H1 (cell line): ENCODE measurements at regions not wholly inside any gene's neighbourhood (a gene's known extent, or its start where the extent isn't known, plus 50 kb on each side); places are given as distances from the start of the nearest gene placed in this dataset.

Experiments used
- CTCF ChIA-PET: fragments of 300-600 bp; sonication (Branson Sonifier 250); formaldehyde crosslinking; loops from one replicate; lab custom pipeline; 2021; ENCODE audit not compliant: partially characterized antibody; lab: Charles Lee
- POLR2A ChIA-PET: fragments of 300-600 bp; sonication (Branson Sonifier 250); formaldehyde crosslinking; loops from one replicate; lab custom pipeline; 2021; ENCODE audit warnings: inconsistent platforms; ENCODE audit not compliant: partially characterized antibody; lab: Charles Lee
- DNase-seq, 2 experiments: peaks; one replicate each; pipeline versions ENCODE4 v3.0.0 to v3.0.0-alpha.2; 2010 to 2022; ENCODE audit warnings: low spot score in 2 of 2, low read depth in 1 of 2, mixed read lengths in 1 of 2
- FAIRE-seq: peaks from 2 replicates; lab custom pipeline; 2011; peaks lifted over from hg19 to GRCh38; lab: Jason Lieb, UNC
- H2AFZ ChIP-seq: 2 replicates; pipeline ENCODE4 v1.8.1; 2012; ENCODE audit warnings: low read length, inconsistent platforms
- H2AK5ac ChIP-seq: 2 replicates; pipeline ENCODE4 v1.6.1; 2013; ENCODE audit warnings: low read depth, low read length
- H2BK120ac ChIP-seq: replicated peaks from 2 replicates; pipeline ENCODE3; 2013; ENCODE audit warnings: low read depth, low read length, inconsistent platforms
- H2BK12ac ChIP-seq: 2 replicates; pipeline ENCODE4 v1.6.1; 2013; ENCODE audit warnings: low read depth, low read length
- H2BK15ac ChIP-seq: 2 replicates; pipeline ENCODE4 v1.6.1; 2013; ENCODE audit warnings: low read length
- H2BK20ac ChIP-seq: 2 replicates; pipeline ENCODE4 v1.6.1; 2013; ENCODE audit warnings: low read length
- H2BK5ac ChIP-seq: 2 replicates; pipeline ENCODE4 v1.6.1; 2013; ENCODE audit warnings: low read depth, low read length
- H3K14ac ChIP-seq: 2 replicates; pipeline ENCODE4 v1.6.1; 2013; ENCODE audit warnings: inconsistent platforms; ENCODE audit not compliant: insufficient read length
- H3K18ac ChIP-seq: 2 replicates; pipeline ENCODE4 v1.6.1; 2013; ENCODE audit warnings: low read length; ENCODE audit errors: extremely low read depth
- H3K23ac ChIP-seq: 2 replicates; pipeline ENCODE4 v1.6.1; 2013; ENCODE audit warnings: inconsistent platforms; ENCODE audit not compliant: insufficient read length
- H3K23me2 ChIP-seq: 2 replicates; pipeline ENCODE4 v1.6.1; 2013; ENCODE audit warnings: low read depth, low read length
- H3K27ac ChIP-seq: 2 replicates; pipeline ENCODE4 v1.6.1; 2011; ENCODE audit warnings: low read depth, low read length, inconsistent platforms
- H3K27me3 ChIP-seq, 4 experiments: replicated peaks in 1 of 4; 1 replicate in 1 of 4; 2 replicates in 3 of 4; pipeline versions ENCODE4 v1.6.1 to v1.8.1; 2011 to 2013; ENCODE audit warnings: low read length in 3 of 4, mild to moderate bottlenecking in 3 of 4, inconsistent platforms in 2 of 4, mixed read lengths in 2 of 4, moderate library complexity in 1 of 4; ENCODE audit not compliant: control insufficient read depth in 3 of 4, insufficient read depth in 3 of 4; ENCODE audit errors: extremely low read depth in 1 of 4
- H3K36me3 ChIP-seq, 4 experiments: 2 replicates each; pipeline versions ENCODE4 v1.6.1 to v1.8.1; 2011 to 2013; ENCODE audit warnings: mild to moderate bottlenecking in 4 of 4, low read length in 3 of 4, moderate library complexity in 2 of 4, control low read depth in 1 of 4, inconsistent platforms in 1 of 4; ENCODE audit not compliant: insufficient read depth in 4 of 4, control insufficient read depth in 2 of 4
- H3K4ac ChIP-seq: replicated peaks from 2 replicates; pipeline ENCODE3; 2013; ENCODE audit warnings: low read length, low read depth, mixed read lengths, inconsistent platforms; ENCODE audit not compliant: insufficient read length
- H3K4me1 ChIP-seq, 4 experiments: replicated peaks in 1 of 4; 1 replicate in 1 of 4; 2 replicates in 3 of 4; pipeline versions ENCODE4 v1.6.1 to v1.8.1; 2011 to 2013; ENCODE audit warnings: low read length in 3 of 4, inconsistent platforms in 2 of 4, mixed read lengths in 1 of 4; ENCODE audit not compliant: insufficient read depth in 4 of 4, control insufficient read depth in 3 of 4
- H3K4me2 ChIP-seq, 2 experiments: 2 replicates each; pipeline versions ENCODE4 v1.6.1 to v1.8.1; 2011 to 2013; ENCODE audit warnings: low read depth in 2 of 2, low read length in 2 of 2, control low read depth in 1 of 2, inconsistent platforms in 1 of 2, mild to moderate bottlenecking in 1 of 2; ENCODE audit not compliant: insufficient read depth in 1 of 2
- H3K4me3 ChIP-seq, 4 experiments: fragments of 200-600, 300-600 bp in 1 of 4; sonication (generic), shearing (Covaris generic), sonication (Bioruptor Twin) in 1 of 4; 2 replicates each; pipeline versions ENCODE4 v1.5.1 to v1.8.1; 2011 to 2016; ENCODE audit warnings: low read length in 4 of 4, low read depth in 3 of 4, control low read depth in 2 of 4, inconsistent platforms in 2 of 4, mild to moderate bottlenecking in 2 of 4, mixed read lengths in 1 of 4, moderate library complexity in 1 of 4; ENCODE audit not compliant: insufficient read depth in 2 of 4; ENCODE audit errors: extremely low read depth in 1 of 4
- H3K56ac ChIP-seq: replicated peaks from 2 replicates; pipeline ENCODE3; 2013; ENCODE audit warnings: low read depth, mild to moderate bottlenecking, mixed read lengths, low read length, inconsistent platforms; ENCODE audit not compliant: insufficient read length
- H3K79me1 ChIP-seq: 2 replicates; pipeline ENCODE4 v1.6.1; 2013; ENCODE audit warnings: low read depth, low read length, control low read depth
- H3K79me2 ChIP-seq, 2 experiments: 2 replicates each; pipeline versions ENCODE4 v1.6.1 to v1.8.1; 2012 to 2013; ENCODE audit warnings: low read length in 2 of 2, mild to moderate bottlenecking in 2 of 2, inconsistent platforms in 1 of 2; ENCODE audit not compliant: insufficient read depth in 2 of 2, control insufficient read depth in 1 of 2
- H3K9ac ChIP-seq, 4 experiments: replicated peaks in 1 of 4; 1 replicate in 1 of 4; 2 replicates in 3 of 4; pipeline versions ENCODE4 v1.6.1 to v1.8.1; 2011 to 2013; ENCODE audit warnings: low read depth in 3 of 4, low read length in 3 of 4, control low read depth in 2 of 4, mild to moderate bottlenecking in 2 of 4, moderate library complexity in 2 of 4, inconsistent platforms in 1 of 4; ENCODE audit errors: extremely low read depth in 1 of 4
- H3K9me3 ChIP-seq, 2 experiments: 2 replicates each; pipeline versions ENCODE4 v1.6.1 to v1.8.1; 2012 to 2013; ENCODE audit warnings: mild to moderate bottlenecking in 2 of 2, moderate library complexity in 2 of 2, control low read depth in 1 of 2, inconsistent platforms in 1 of 2, low read depth in 1 of 2, low read length in 1 of 2, mixed read lengths in 1 of 2; ENCODE audit not compliant: insufficient read depth in 2 of 2
- H4K20me1 ChIP-seq, 2 experiments: replicated peaks in 1 of 2; 2 replicates each; pipeline versions ENCODE3 to v1.8.1; 2011 to 2013; ENCODE audit warnings: inconsistent platforms in 2 of 2, low read length in 2 of 2, mild to moderate bottlenecking in 1 of 2; ENCODE audit not compliant: insufficient read depth in 2 of 2, control insufficient read depth in 1 of 2
- H4K5ac ChIP-seq: 2 replicates; pipeline ENCODE4 v1.6.1; 2013; ENCODE audit warnings: low read length, low read depth, mixed read lengths, inconsistent platforms; ENCODE audit not compliant: insufficient read length
- H4K8ac ChIP-seq: 2 replicates; pipeline ENCODE4 v1.8.0; 2013; ENCODE audit warnings: mild to moderate bottlenecking, moderate library complexity, low read length, inconsistent platforms; ENCODE audit not compliant: insufficient read depth; ENCODE audit errors: extremely low read depth
- H4K91ac ChIP-seq: replicated peaks from 2 replicates; pipeline ENCODE3; 2013; ENCODE audit warnings: low read length, mixed read lengths, inconsistent platforms; ENCODE audit not compliant: insufficient read length
- PHF8 ChIP-seq: fragments of 200-600 bp; sonication (generic); conservative IDR thresholded peaks from 2 replicates; pipeline ENCODE4 v1.7.1; 2012; ENCODE audit warnings: low read depth, mild to moderate bottlenecking, inconsistent platforms, low read length, moderate library complexity
- POLR2AphosphoS5 ChIP-seq: IDR thresholded peaks from 2 replicates; pipeline ENCODE4 v1.6.1; 2011; ENCODE audit warnings: low read depth, low read length
- RAD21 ChIP-seq, 2 experiments: IDR thresholded peaks in 1 of 2; conservative IDR thresholded peaks in 1 of 2; 2 replicates each; pipeline ENCODE4 v1.6.1; 2011; ENCODE audit warnings: low read depth in 2 of 2, low read length in 2 of 2, improper control_type of control experiment in 1 of 2, inconsistent platforms in 1 of 2, mild to moderate bottlenecking in 1 of 2, moderate library complexity in 1 of 2
- RBBP5 ChIP-seq: IDR thresholded peaks from 2 replicates; pipeline ENCODE4 v1.7.1; 2012; ENCODE audit warnings: low read depth, mild to moderate bottlenecking, inconsistent platforms, low read length, moderate library complexity, borderline replicate concordance
- RNF2 ChIP-seq: fragments of 200-900, 300-1000 bp; sonication (generic); IDR thresholded peaks from 2 replicates; pipeline ENCODE4 v1.7.1; 2016; ENCODE audit warnings: borderline replicate concordance, low read depth, mild to moderate bottlenecking, antibody characterized with exemption, low read length; ENCODE audit not compliant: poor library complexity, severe bottlenecking; ENCODE audit errors: missing control alignments
- WGBS, 2 experiments: shearing (Covaris generic) in 1 of 2; methylation state at CpG; one replicate each; pipeline versions ENCODE4 v1.1.6 to v1.1.7; 2013 to 2015; ENCODE audit warnings: low lambda C conversion rate in 2 of 2, mixed read lengths in 2 of 2, inconsistent platforms in 1 of 2, low coverage in 1 of 2, missing lambda C conversion rate in 1 of 2; ENCODE audit not compliant: insufficient replicate concordance in 2 of 2, insufficient coverage in 1 of 2, insufficient read length in 1 of 2; ENCODE audit errors: extremely low coverage in 1 of 2, missing lambda C conversion rate in 1 of 2; 5-methylcytosine and 5-hydroxymethylcytosine counted together

DNA sequence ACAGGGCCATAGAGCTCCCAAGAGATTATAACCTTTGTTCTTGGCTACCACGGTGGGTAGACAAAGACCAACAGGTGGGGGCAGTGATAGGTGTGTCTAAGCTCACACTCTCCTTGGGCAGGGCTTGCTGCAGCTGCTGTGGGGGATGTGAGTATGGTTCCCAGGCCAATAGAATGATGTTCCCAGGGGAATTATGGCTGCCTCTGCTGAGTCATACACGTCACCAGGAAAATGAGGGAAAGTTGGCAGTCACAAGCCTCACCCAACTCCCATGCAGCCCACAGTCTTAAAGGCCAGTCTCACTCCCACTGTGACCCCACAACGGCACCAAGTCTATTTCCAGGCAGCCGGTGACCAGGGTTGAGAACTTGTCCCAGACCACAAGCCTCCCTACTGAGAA, 453.4 kb upstream of the PODXL start:
- no peak overlapping the region for H3K27ac ChIP-seq
- DNase-seq: no peak
- TF ChIP-seq RBBP5 (no peak), PHF8 (no peak), RAD21 (IDR thresholded peaks at IDR 0.05 in 1 of 2, conservative IDR thresholded peaks at IDR 0.05 in 1 of 2; ENCODE audit: low read depth in 2 of 2, low read length in 2 of 2) (no peak), POLR2AphosphoS5 (no peak), RNF2 (no peak)

More for the DNA sequence above, 453.4 kb upstream of the PODXL start:
- no peak overlapping the region for H3K4ac ChIP-seq
- no peak for FAIRE-seq
- H2BK20ac ChIP-seq: no peak overlapping the region
- H4K8ac ChIP-seq: no peak overlapping the region
- no peaks in the 10 kb centered on the region for H3K23me2 ChIP-seq
- no peak overlapping the region for H3K9ac ChIP-seq
- no peaks in the 10 kb centered on the region for H3K79me1 ChIP-seq
- H3K14ac ChIP-seq: no peak overlapping the region
- no peaks in the 10 kb centered on the region for H3K79me2 ChIP-seq
- H2AK5ac ChIP-seq: no peak overlapping the region
- 89% methylated on average over 4 of the region's 4 CpGs; no CpG with 5 or more reads in 1 of the 2 experiments for WGBS, 2 experiments
- ChIA-PET CTCF (interaction anchor here (1.3 to 1.5 kb wide), 2 partner anchors 320 to 508 kb away, joined by 3 to 6 read pairs; no protein-coding TSS in a partner anchor), POLR2A (no interaction called here)
- no peak overlapping the region for H3K56ac ChIP-seq
- H2BK12ac ChIP-seq: no peak overlapping the region
- no peaks in the 10 kb centered on the region; a peak in 1 of 4 replicates for H3K9me3 ChIP-seq
- no peak overlapping the region for H2BK15ac ChIP-seq
- no peaks in the 10 kb centered on the region for H3K36me3 ChIP-seq
- H2BK5ac ChIP-seq: no peak overlapping the region
- no peak overlapping the region for H3K23ac ChIP-seq
- H4K5ac ChIP-seq: no peak overlapping the region
- no peak overlapping the region for H4K91ac ChIP-seq
- no peak overlapping the region for H3K4me3 ChIP-seq
- no peak overlapping the region for H3K18ac ChIP-seq
- no peaks in the 10 kb centered on the region for H3K27me3 ChIP-seq
- H3K4me2 ChIP-seq: no peak overlapping the region
- no peak overlapping the region for H2BK120ac ChIP-seq
- H3K4me1 ChIP-seq: no peaks in the 10 kb centered on the region
- H4K20me1 ChIP-seq: no peaks in the 10 kb centered on the region
- H2AFZ ChIP-seq: no peak overlapping the region
